H9 (cell line): ENCODE measurements at regions not wholly inside any gene's neighbourhood (a gene's known extent, or its start where the extent isn't known, plus 50 kb on each side); places are given as distances from the start of the nearest gene placed in this dataset.

ENCODE experiments used
- DNase-seq: peaks from one replicate; pipeline ENCODE4 v3.0.0-alpha.2; 2017
- H2AFZ ChIP-seq: one replicate; pipeline ENCODE4 v1.6.1; 2013; ENCODE audit warnings: mild to moderate bottlenecking, low read length, control low read depth, moderate library complexity
- H2AK5ac ChIP-seq: 2 replicates; pipeline ENCODE4 v1.6.1; 2013; ENCODE audit warnings: low read length, control low read depth, mixed read lengths; ENCODE audit not compliant: insufficient read length
- H2BK120ac ChIP-seq: one replicate; pipeline ENCODE4 v1.6.1; 2013; ENCODE audit warnings: low read depth, mild to moderate bottlenecking, low read length, control low read depth, inconsistent platforms; ENCODE audit not compliant: poor library complexity, severe bottlenecking
- H2BK12ac ChIP-seq: 2 replicates; pipeline ENCODE4 v1.6.1; 2013; ENCODE audit warnings: low read length, control low read depth, mixed read lengths, low read depth; ENCODE audit not compliant: insufficient read length
- H2BK15ac ChIP-seq: 2 replicates; pipeline ENCODE4 v1.6.1; 2013; ENCODE audit warnings: low read depth, low read length, control low read depth
- H2BK20ac ChIP-seq: one replicate; pipeline ENCODE4 v1.6.1; 2013; ENCODE audit warnings: low read depth, mild to moderate bottlenecking, low read length, control low read depth, inconsistent platforms; ENCODE audit not compliant: poor library complexity, severe bottlenecking
- H2BK5ac ChIP-seq: 2 replicates; pipeline ENCODE4 v1.6.1; 2013; ENCODE audit warnings: low read length, control low read depth, mixed read lengths; ENCODE audit not compliant: insufficient read length
- H3K14ac ChIP-seq: 2 replicates; pipeline ENCODE4 v1.6.1; 2013; ENCODE audit warnings: low read length, control low read depth; ENCODE audit not compliant: insufficient read depth
- H3K18ac ChIP-seq: 2 replicates; pipeline ENCODE4 v1.6.1; 2013; ENCODE audit warnings: low read depth, mild to moderate bottlenecking, mixed read lengths, low read length, control low read depth; ENCODE audit not compliant: insufficient read length
- H3K23ac ChIP-seq: 2 replicates; pipeline ENCODE4 v1.6.1; 2013; ENCODE audit warnings: low read length, control low read depth, mixed read lengths, low read depth; ENCODE audit not compliant: insufficient read length
- H3K23me2 ChIP-seq: 2 replicates; pipeline ENCODE4 v1.6.1; 2013; ENCODE audit warnings: low read depth, mild to moderate bottlenecking, mixed read lengths, low read length, control low read depth; ENCODE audit not compliant: insufficient read length, poor library complexity, severe bottlenecking
- H3K27ac ChIP-seq: 2 replicates; pipeline ENCODE4 v1.5.1; 2013; ENCODE audit warnings: low read length, control low read depth, mixed read lengths, low read depth; ENCODE audit not compliant: insufficient read length
- H3K27me3 ChIP-seq: 2 replicates; pipeline ENCODE4 v1.6.1; 2013; ENCODE audit warnings: low read length, control low read depth, inconsistent platforms; ENCODE audit not compliant: insufficient read depth
- H3K4ac ChIP-seq: 2 replicates; pipeline ENCODE4 v1.6.1; 2013; ENCODE audit warnings: low read depth, mild to moderate bottlenecking, control low read depth, inconsistent platforms, low read length, moderate library complexity
- H3K4me1 ChIP-seq: 2 replicates; pipeline ENCODE4 v1.6.1; 2013; ENCODE audit warnings: low read length, control low read depth, inconsistent platforms; ENCODE audit not compliant: insufficient read depth
- H3K4me2 ChIP-seq: 2 replicates; pipeline ENCODE4 v1.6.1; 2013; ENCODE audit warnings: low read length, control low read depth, mixed read lengths; ENCODE audit not compliant: insufficient read length, insufficient read depth
- H3K56ac ChIP-seq: 2 replicates; pipeline ENCODE4 v1.6.1; 2013; ENCODE audit warnings: low read depth, mild to moderate bottlenecking, mixed read lengths, low read length, control low read depth; ENCODE audit not compliant: insufficient read length
- H3K79me1 ChIP-seq: 2 replicates; pipeline ENCODE4 v1.6.1; 2013; ENCODE audit warnings: low read depth, mild to moderate bottlenecking, moderate library complexity, low read length, control low read depth, inconsistent platforms; ENCODE audit not compliant: insufficient read depth, poor library complexity, severe bottlenecking
- H3K79me2 ChIP-seq: 2 replicates; pipeline ENCODE4 v1.6.1; 2013; ENCODE audit warnings: low read length, control low read depth, inconsistent platforms; ENCODE audit not compliant: insufficient read depth
- H3K9ac ChIP-seq: 2 replicates; pipeline ENCODE4 v1.6.1; 2013; ENCODE audit warnings: low read length, control low read depth, mixed read lengths; ENCODE audit not compliant: insufficient read length; ENCODE audit errors: extremely low read depth
- H3K9me3 ChIP-seq: one replicate; pipeline ENCODE4 v1.6.1; 2013; ENCODE audit warnings: low read depth, low read length, inconsistent platforms; ENCODE audit not compliant: control insufficient read depth
- H3T11ph ChIP-seq: one replicate; pipeline ENCODE4 v1.6.1; 2013; ENCODE audit warnings: mild to moderate bottlenecking, low read length, control low read depth, inconsistent platforms
- H4K20me1 ChIP-seq: one replicate; pipeline ENCODE4 v1.6.1; 2013; ENCODE audit not compliant: control insufficient read depth, insufficient read length, insufficient read depth
- H4K5ac ChIP-seq: 2 replicates; pipeline ENCODE4 v1.6.1; 2013; ENCODE audit warnings: low read depth, mild to moderate bottlenecking, mixed read lengths, low read length, control low read depth; ENCODE audit not compliant: insufficient read length
- H4K8ac ChIP-seq: replicated peaks from 2 replicates; pipeline ENCODE4 v1.6.1; 2013; ENCODE audit warnings: low read length, control low read depth, mixed read lengths, low read depth; ENCODE audit not compliant: insufficient read length
- H4K91ac ChIP-seq: 2 replicates; pipeline ENCODE4 v1.6.1; 2013; ENCODE audit warnings: low read depth, mild to moderate bottlenecking, moderate library complexity, mixed read lengths, low read length, control low read depth; ENCODE audit not compliant: insufficient read length
- H3K27ac Mint-ChIP-seq, 3 experiments: 2 replicates in 2 of 3; 3 replicates in 1 of 3; pipeline ENCODE4 v1.8.0; 2020 to 2021; ENCODE audit warnings: mixed read lengths in 3 of 3, mild to moderate bottlenecking in 1 of 3, moderate library complexity in 1 of 3
- H3K27me3 Mint-ChIP-seq: 2 replicates; pipeline ENCODE4 v1.8.0; 2021; ENCODE audit warnings: low read depth, mild to moderate bottlenecking, moderate library complexity, mixed read lengths
- H3K36me3 Mint-ChIP-seq, 3 experiments: 2 replicates in 2 of 3; 3 replicates in 1 of 3; pipeline ENCODE4 v1.8.0; 2020 to 2021; ENCODE audit warnings: low read depth in 3 of 3, mixed read lengths in 3 of 3; ENCODE audit not compliant: insufficient read depth in 1 of 3
- H3K4me1 Mint-ChIP-seq, 2 experiments: 2 replicates each; pipeline ENCODE4 v1.8.0; 2020; ENCODE audit warnings: mixed read lengths in 2 of 2
- H3K4me3 Mint-ChIP-seq, 2 experiments: 2 replicates in 1 of 2; 3 replicates in 1 of 2; pipeline ENCODE4 v1.8.0; 2020 to 2021; ENCODE audit warnings: mild to moderate bottlenecking in 2 of 2, mixed read lengths in 2 of 2, moderate library complexity in 1 of 2
- H3K9me3 Mint-ChIP-seq, 2 experiments: 2 replicates in 1 of 2; 3 replicates in 1 of 2; pipeline ENCODE4 v1.8.0; 2020; ENCODE audit warnings: mild to moderate bottlenecking in 2 of 2, mixed read lengths in 2 of 2, moderate library complexity in 1 of 2
- WGBS: extraction: QIAGEN DNeasy Blood & Tissue Kit; methylation state at CpG from one replicate; pipeline ENCODE4 v1.1.7; 2013; ENCODE audit warnings: missing lambda C conversion rate, low lambda C conversion rate, mixed read lengths; ENCODE audit not compliant: insufficient read length; ENCODE audit errors: extremely low coverage; 5-methylcytosine and 5-hydroxymethylcytosine counted together
- TF ChIP-seq, protein P1 (sequence below): fragments of 200-600 bp; sonication (generic); conservative IDR thresholded peaks from 3 replicates; pipeline ENCODE4 v1.8.0; 2021; ENCODE audit warnings: antibody characterized with exemption, mild to moderate bottlenecking

DNA sequence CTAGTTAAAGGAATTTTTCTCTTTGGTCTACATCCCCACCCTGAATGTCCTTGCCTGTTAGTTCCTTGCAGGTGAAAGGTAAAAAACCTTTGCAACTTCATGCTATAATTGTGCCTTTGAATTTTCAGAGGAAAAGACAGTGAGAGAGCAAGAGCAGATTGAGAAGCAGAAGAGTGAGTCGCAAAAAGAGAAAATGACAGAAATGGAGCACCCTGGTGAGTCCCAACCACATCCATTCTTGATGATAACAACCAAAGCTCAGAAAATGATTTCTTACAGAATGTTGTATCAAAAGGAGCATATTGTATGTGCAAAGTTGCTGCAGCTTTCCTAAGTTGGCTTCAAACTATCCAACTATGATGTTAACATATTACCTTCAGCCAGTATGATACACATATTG is 165.2 kb upstream of the CENPW start:
- Histone ChIP-seq H3K14ac (no peak overlapping the region), H2BK120ac (no peak overlapping the region), H3K4ac (no peak overlapping the region), H3K27me3 (no peaks in the 10 kb centered on the region), H3K4me1 (no peaks in the 10 kb centered on the region; the same call in 1 of the 2 replicates), H4K5ac (no peak overlapping the region), H3T11ph (no peak overlapping the region), H3K9ac (no peak overlapping the region), H3K79me1 (no peaks in the 10 kb centered on the region), H3K18ac (no peak overlapping the region), H2BK20ac (no peak overlapping the region), H3K23ac (no peak overlapping the region), H3K4me2 (no peak overlapping the region), H3K23me2 (peaks cover 2% of the 10 kb centered on the region), H4K8ac (no peak overlapping the region), H4K91ac (no peak overlapping the region), H2AK5ac (no peak overlapping the region), H3K9me3 (no peaks in the 10 kb centered on the region), H2BK12ac (no peak overlapping the region), H2AFZ (no peak overlapping the region), H2BK5ac (no peak overlapping the region), H2BK15ac (no peak overlapping the region), H3K79me2 (no peaks in the 10 kb centered on the region), H3K27ac (no peak overlapping the region), H4K20me1 (no peaks in the 10 kb centered on the region), H3K56ac (no peak overlapping the region)
- no peak for DNase-seq
- Mint-ChIP-seq H3K9me3 (no peaks in the 10 kb centered on the region), H3K27ac (no peak overlapping the region), H3K4me1 (peaks cover 12 to 20% of the 10 kb centered on the region in 2 experiments), H3K4me3 (no peak overlapping the region), H3K36me3 (no peaks in the 10 kb centered on the region), H3K27me3 (no peaks in the 10 kb centered on the region)
- WGBS = no CpG with 5 or more reads among the region's 1 CpG
- TF ChIP-seq, protein P1, sequence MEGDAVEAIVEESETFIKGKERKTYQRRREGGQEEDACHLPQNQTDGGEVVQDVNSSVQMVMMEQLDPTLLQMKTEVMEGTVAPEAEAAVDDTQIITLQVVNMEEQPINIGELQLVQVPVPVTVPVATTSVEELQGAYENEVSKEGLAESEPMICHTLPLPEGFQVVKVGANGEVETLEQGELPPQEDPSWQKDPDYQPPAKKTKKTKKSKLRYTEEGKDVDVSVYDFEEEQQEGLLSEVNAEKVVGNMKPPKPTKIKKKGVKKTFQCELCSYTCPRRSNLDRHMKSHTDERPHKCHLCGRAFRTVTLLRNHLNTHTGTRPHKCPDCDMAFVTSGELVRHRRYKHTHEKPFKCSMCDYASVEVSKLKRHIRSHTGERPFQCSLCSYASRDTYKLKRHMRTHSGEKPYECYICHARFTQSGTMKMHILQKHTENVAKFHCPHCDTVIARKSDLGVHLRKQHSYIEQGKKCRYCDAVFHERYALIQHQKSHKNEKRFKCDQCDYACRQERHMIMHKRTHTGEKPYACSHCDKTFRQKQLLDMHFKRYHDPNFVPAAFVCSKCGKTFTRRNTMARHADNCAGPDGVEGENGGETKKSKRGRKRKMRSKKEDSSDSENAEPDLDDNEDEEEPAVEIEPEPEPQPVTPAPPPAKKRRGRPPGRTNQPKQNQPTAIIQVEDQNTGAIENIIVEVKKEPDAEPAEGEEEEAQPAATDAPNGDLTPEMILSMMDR = no peak
